Hindlimb muscle (tissue), 1 donor: ENCODE measurements at regions not wholly inside any gene's neighbourhood (a gene's known extent, or its start where the extent isn't known, plus 50 kb on each side); places are given as distances from the start of the nearest gene placed in this dataset.

Source experiments
- DNase-seq: peaks from one replicate; pipeline ENCODE4 v3.0.0-alpha.2; 2013

DNA sequence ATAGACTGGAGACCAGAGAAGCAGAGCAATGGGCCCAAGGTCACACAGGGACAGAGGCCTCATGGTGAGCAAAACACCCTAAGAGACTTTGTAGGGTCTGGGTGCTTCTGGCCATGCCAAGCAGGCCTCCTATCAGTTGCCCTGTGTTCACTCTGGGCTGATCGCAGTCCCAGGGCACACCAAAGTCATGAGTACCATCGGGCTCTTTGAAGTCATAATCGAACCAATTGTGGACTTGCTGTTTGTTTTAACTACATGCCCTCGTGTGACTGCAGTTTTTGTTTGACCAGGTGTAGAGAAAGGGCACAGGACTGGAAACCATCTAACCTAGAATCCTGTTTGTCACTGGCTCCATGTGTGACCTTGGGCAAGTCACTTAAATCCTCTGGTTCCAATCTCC lies 172.5 kb upstream of the CPEB2 start:
- no peak for DNase-seq

DNA sequence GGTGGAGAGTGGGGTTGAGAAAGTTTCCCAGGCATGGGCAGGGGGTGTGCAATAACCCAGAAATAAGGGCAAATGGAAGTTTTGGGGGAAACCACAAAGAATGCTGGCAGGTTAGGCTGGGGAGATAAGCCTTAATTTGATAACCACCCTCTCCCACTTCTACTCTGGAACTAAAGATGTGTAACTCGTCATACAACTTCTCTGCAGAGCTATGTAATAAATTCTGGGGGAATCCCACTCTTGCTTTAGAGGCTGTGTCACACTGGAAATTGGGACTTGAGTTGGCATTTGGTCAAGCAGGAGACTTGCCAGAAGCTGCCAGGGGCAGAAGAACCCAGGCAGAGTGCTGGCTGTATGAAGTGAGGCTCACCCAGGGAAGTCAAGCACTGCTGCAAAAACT lies 170.9 kb upstream of the CPEB2 start:
- no peak for DNase-seq

DNA sequence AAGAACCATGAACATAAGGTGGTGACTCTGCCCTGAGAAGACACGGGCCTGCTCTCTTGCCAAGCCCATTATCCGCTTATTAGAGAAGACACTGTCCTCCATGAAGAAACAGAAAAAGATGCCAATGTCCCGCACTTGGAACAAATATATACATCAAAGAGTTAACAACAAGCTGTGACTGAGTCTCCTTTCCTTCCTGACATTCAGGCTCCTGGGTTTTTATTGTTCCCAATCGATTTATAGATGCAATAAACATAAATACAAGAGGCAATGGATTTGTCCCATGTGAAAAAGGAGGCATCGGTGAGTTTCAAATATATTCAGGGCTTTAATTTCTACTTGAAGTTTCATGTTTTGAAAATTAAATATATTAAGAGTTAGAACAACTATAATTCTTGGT lies 169.2 kb upstream of the CPEB2 start:
- no peak for DNase-seq

DNA sequence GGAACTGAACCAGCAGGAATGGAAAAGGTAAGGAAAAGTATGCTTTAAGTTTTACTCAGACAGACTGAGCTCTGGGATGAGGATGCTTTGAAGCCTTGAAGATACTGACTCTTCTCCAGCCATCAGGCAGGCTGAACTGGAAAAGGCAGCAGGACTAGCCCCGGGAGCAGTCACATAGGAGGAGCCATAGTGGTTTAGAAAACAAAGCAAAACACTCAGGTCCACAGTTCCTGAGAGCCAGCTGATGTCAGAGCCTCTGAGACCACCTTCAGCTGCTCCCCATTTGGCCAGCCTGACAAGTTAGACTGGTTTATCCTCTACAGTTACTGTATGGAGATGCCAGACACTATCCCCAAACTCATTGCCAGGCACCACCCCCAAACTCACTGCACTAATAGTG lies 167.9 kb upstream of the CPEB2 start:
- DNase-seq, result no peak

DNA sequence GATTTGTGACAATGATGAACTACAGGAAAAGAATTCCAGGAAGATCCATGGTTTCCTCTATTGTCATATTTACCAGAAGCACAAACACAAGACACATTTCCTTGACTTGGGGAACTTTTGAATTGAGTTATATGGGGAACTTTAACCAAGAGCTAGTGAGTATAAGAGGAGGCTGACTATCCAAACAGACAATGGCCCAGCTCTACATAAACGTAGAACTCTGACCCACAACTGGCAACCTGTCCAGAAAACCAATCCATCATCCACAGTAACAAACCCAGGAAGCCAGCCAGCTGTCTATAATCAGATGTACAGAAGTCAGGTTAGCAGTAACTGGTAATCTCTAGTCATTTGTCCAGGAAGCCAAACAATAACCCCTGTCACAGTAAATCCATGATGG lies 167.0 kb upstream of the CPEB2 start:
- DNase-seq, result no peak

DNA sequence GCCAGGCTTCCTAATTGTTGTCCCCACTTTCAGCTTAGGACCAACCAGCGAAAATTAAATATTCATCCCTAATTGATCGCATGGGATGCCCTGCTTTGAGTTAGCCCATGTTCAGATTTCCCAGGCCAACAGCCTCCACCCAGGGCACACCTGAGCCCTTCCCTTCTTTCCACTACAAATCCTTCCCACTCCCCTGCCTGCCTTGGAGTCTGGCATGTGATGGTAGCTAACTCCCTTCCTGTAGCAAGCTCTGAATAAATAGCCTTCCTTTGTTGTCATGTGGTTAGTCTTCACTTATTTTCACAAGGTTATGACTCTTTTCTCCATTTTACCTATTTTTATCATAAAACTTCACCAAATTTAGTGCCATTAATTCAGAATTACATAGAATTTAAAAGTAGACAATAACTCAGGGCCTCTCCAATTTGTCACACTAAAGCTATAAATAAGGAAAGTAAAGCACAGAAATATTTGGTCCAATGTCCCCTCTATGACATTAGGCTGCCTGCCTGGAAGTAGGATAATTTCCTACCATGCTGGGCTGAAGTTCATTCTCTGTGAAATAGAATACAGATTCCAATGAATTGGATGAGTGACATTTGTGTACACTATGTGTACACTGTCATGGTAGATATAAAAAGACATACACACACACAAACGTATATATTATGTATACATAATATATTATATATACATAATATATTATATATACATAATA lies 166.4 kb upstream of the CPEB2 start:
- no peak for DNase-seq

DNA sequence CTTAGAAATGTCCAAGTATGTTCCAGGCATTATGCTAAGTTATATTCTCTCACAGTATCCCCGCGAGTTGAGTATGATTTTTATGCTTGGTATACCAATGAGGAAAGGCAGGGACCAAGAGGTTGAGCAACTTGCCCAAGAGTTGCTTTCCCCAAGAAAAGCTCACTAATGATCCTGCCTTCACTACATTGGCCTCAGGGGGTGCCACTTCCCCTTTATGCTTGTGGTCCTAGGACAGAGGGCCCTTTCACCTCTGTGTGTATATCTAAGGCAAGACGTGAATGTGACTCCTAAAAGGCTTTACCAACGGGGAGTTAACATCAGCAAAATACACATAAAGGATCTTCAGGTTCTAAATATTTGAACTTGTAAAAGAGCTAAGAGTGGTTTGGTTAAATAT lies 164.4 kb upstream of the CPEB2 start:
- DNase-seq, result no peak

DNA sequence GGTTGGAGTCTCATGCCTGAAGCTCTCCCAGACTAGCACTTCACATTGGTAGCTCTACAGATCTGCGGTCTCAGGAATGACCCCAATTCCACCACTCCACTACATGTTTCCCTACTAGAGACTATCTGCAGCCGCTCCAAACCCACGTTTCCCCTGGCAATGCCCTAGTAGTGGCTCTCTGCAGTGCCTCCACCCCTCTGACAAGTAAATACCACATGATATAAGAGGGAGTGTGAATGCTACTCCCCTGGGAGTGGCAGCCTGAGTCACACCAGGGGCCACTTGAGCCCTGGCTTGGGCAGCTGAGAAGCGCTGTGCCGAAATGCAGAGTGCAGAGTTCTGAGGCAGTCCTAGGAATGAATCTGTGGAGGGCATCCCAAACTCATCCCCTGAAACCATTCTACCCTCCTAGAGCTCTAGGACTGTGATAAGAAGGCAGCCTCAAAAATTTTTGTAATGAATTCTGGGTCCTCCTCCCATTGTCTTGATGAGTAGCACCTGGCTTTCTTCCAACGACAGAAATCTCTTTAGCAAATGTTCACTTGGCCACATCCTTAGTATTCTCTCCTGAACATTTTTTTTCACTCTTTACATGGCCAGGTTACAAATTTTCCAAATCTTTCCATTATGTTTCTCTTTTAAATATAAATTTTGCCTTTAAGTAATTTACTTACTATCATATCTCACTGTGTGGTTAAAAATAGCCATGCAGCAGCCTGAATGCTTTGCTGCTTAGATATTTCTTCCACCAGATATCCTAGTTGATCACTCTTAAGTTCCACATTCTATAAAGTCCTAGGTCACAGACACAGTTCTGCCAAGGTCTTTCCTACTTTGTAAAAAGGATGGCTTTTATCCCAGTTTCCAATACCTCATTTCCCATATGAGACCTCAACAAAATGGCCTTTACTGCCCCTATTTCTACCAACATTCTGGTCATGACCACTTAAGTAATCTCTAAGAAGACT lies 160.2 kb upstream of the CPEB2 start:
- no peak for DNase-seq

DNA sequence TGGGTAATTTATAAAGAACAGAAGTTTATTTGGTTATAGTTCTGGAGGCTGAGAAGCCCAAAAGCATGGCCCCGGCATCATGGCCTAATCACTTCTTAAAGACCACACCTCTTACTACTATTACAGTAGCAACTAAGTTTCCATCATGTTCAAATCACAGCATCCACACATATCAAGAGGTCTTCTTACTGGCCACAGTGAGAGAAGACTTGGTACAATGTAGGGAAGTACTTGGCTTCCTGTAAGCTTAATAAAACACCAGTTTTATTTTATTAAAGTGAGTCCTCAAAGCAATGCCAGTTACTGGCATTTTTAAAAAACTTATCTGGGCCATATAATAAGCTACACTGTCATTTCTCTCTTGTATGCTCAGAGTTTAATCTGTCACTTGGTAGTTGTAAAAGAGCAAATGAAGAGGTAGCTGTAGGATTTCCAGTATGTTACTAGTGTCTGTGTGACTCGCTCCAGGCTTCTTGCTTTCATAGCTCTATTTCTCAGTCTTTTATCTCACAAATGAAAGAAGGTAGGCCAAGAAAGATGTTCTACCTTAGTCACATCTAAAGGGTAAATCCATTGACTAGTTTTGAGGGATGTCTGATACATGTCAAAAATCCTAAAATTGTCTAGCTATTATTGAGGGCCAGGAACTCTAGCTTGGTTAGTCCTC lies 159.2 kb upstream of the CPEB2 start:
- DNase-seq, result no peak

DNA sequence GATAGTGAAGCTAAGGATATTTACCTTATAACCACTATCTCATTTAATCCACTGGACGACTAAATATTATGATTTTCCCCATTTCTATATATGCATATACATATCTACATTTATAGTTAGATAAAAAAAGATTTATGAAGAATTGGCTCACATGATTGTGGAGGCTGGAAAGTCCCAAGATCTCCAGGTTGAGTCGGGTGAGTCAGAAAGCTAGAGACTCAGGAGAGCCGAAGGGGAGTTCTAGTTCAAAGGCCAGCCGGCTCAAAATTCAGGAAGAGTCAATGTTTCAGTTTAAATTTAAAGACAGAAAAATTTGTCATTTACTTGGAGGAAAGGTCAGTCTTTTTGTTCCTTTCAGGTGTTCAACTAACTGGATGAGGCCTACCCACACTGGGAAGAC lies 158.2 kb upstream of the CPEB2 start:
- no peak for DNase-seq

DNA sequence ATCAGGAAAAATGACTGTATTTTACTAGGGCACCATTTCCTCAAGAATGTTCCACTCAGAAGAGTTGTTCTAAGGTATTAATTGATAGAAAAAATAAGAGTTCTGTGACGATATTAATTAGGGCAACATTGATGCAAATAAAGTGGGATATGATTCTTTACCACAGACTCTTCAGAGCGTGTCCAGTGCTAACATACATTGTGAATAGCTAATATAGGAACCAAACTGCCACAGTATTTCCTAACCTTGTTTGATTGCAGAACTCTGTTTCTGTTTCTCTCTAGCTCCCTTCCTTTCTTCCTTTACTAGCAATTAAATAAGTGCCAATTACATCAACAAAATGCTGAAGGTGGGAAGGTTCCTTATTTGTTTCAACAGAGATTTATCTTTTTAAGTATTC lies 154.1 kb upstream of the CPEB2 start:
- no peak for DNase-seq

DNA sequence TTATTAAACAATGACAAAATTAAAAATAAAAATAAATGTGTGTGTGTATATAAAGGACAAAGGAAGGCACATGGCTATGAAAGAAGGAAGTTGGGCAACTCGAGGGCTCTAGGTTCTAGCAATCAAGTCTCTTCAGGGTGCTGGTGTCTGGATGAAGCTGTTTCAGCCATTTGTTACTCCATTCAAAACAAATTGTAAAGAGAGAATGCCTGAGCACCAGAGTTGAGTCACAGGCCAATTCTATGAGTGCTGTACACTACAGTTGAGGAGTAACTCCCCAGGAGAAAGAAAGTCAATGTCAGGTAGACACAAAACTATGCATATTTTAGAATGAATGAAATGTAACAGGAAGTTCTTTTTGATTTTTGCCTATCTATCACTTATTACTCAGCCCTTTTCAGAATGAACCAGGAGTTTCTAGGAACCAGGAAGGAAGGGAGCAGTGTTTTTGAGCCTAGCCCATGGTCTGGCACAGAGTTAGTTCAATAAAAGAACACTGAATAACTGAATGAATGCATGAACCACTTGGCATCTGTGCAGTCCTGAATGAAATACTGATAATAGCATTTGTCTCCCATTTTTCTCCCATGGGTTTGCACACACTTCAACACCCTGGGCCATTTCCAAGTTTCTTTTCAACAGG lies 151.7 kb upstream of the CPEB2 start:
- no peak for DNase-seq

DNA sequence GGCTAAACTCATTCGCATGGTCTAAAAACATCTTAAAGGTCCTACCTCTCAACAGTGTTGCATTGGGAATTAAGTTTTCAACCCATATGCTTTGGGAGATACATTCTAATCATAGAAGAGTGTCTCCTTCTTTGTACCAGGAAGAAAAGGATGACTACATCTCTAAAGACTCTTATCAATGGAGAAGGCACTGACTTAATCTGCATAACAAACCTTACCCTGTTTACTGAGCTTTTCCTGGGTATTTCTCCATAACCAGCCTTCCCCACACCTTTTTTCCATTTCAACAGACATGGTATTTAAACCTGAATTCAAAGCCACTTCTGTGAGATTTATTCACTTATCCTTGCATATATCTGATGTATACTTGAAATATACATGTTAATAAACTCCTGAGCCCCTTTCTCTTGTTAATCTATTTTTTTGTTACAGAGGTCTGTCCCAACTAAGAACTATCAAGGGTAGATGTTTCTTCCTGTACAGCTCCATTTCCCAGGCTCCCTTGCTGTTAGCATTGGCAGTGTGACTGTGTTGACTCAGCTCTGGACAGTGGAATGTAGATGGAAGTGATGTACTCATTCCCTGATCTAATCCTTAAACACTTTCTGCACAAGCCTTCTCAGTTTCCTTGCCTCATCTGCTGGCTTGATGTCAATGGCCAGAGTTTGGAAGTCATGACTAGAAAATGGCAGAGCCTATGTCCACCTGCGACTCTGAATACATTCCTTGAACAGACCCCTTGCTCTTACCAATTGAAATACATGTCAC lies 148.9 kb upstream of the CPEB2 start:
- no peak for DNase-seq

DNA sequence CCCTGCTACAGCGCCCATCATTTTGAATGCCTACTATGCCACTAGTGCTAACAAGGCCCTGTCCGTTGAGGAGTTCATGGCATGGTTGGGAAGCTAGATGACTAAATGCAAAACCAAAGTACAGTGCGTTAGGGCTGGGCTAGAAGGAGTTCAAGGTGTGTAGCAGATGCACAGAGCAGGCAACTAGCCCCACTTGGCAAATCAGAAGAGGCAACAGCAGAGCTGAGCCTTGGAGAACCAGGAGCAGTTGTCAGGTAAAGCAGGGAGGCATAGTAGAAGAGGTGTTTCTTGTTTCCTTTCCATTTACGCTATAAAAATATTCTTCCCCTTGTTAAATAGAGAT lies 146.6 kb upstream of the CPEB2 start:
- no peak for DNase-seq

DNA sequence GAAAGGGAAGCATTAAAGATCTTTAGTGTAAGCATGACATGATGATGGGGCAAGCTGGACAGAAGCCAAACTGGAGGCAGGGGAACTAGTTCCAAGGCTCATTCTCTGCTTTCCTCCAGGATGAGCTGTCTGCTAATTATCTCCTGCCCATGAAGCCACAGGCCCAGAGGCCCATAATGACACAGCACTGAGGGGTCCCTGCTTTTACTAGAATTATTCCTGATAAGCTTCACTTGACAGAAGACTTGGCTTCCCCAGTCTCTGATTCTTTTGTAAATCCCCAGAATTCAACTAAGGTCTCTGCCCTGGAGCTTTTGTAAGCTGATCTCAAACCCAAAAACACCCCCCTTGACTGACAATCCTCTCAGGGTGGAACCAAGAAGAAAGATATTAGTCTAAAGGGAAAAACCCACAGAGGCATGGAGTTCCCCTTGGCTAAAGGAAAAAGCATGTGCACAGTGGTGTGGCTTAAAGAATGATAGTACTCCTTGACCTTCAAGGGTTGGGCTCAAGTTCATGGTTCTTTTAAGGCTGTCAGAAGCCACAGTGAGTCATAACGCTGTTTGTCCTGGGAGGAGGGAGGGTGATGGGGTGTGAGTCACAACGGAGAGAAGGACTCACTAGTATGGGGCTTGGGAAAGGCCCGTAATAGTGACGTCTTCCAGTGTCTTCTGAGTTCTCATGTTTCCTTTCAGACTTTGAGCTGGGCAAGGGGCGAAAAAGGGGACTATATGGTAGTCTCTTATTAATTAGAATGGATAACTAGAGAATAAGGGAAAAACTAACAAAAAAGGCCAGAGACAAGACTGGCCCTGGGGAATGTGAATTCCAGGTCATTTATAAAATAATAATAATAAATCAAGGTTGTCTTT lies 146.0 kb upstream of the CPEB2 start:
- no peak for DNase-seq

DNA sequence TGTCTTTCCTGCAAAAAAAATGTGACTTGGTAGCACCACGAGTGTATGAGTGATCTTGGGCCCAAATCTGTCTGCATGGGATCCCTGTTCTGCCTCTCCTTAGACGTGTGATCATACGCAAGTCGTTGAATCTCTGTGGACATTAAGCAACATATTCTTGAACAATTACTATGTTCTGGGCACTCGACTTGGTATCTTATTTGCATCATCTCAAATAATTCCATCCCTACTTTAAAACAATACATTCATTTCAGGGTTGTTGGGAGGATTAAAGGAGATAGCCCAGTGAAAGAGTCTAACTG lies 145.4 kb upstream of the CPEB2 start:
- DNase-seq, result no peak

DNA sequence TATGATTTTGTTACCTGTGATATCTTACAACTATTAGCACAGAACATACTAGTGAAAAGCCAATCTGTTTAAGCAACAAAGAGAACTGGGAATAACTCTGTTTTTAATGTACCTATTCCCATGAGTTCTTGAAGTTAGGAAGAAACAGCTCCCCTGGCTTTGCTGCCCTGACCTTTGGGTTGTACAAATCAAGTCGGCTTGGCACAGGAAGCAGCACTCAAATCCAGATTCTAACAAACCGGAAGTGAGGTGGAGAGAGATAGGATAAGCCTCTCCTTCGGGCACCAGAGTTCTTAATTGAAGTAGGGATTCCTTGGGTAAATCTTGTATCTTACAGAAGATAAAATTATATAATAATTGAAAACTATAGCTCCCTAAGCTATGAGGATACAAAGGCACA lies 144.8 kb upstream of the CPEB2 start:
- no peak for DNase-seq

DNA sequence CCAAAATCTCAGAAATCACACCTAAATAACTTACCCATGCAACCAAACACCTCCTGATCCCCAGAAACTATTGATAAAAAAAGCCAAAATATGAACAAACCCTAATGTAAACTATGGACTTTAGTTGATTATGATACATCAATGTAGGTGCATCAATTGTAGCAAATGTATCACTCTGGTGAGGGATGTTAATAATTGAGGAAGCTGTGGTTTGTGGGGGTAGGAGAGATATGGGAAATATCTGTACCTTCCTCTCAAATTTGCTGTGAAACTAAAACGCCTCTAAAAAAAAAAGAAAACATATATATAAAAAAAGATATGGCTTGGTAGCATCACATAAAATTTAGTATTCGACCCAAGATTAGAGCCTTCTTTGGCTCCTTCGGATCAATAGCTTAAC lies 144.3 kb upstream of the CPEB2 start:
- DNase-seq, result no peak

DNA sequence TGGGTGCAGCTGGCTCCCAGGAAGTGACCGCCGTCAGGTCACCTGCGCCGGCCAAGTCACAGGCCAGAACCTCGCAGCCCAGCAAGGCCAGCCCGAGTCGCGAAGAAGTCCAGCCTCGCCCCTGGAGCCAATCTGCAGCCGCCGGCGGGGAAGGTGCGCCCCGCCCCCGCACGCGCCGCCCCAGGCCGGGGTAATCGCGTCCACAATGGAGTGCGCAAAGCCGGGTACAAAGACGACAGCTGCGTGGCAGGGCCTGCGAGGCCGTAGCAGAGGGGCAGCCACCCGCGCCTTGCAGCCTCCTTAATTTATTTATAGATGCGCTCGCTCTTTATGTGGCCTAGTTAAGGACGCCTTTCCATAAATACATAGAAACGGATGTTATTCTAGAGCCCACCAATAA lies 139.4 kb upstream of the CPEB2 start:
- no peak for DNase-seq

DNA sequence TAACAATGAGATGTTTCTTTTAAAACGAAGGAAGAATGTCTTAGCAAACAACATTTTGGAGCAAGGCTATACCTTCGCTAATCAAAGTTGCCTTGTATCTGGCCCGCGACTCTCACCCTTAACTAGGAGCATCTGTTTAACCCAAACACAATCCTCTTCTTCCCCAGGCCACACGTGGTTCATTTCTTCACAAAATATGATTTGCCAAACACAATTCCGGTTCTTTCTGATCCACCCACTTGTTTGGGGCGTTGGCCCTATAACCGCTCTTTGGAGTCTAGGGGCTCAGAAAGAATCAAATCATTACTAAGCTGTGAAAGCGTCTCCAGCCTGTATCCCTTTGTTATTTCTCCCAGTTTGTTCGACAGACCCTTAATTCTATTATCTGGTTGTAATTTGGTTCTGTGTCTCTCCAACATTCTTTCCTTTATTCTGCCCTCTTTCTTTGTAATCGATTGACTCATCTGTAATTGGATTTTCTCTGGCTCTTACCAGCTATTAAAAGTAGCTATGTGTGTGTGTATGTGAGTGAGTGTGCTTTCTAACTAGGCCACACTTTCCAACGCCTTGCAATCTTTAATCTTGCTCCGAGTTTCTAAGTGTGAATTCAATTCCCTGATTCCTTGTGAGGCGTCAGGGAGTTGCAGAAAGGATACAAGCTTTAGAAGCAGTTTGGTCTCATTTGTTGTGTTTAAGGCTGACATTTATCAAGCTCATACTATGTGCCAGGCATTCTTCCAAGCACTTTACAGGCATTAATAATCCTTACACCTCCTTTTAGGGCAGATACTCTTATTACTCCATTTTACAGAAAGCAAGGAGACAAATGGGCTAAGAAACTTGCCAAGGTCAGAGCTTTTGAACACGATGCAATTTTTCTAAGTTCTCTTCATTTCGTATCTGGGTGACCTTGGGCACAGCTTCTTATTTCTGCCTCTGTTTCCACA lies 138.6 kb upstream of the CPEB2 start:
- DNase-seq, result no peak
